ENCODE measurements at regions not wholly inside any gene's neighbourhood (a gene's known extent, or its start where the extent isn't known, plus 50 kb on each side); places are given as distances from the start of the nearest gene placed in this dataset.

DNA sequence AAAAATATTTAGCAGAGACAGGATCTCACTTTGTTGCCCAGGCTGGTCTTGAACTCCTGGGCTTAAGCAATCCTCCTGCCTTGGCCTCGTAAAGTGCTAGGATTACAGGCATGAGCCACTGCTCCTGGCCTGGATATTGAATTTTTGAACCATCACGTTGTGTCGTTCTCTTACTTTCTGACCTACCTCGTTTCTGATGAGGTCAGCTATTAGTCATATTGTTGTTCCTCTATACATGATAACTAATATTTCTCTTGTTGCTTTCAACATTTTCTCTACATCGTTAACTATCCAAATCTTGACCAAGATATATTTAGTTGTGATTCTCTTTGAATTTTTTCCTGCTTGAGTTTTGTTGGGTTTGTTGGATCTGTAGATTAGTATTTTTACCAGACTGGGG, 541.3 kb upstream of the SOX11 start (continued):
- TF ChIP-seq, protein P1, sequence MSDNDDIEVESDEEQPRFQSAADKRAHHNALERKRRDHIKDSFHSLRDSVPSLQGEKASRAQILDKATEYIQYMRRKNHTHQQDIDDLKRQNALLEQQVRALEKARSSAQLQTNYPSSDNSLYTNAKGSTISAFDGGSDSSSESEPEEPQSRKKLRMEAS (IDR thresholded peaks at IDR 0.05) = no peak
- TF ChIP-seq, protein P2, sequence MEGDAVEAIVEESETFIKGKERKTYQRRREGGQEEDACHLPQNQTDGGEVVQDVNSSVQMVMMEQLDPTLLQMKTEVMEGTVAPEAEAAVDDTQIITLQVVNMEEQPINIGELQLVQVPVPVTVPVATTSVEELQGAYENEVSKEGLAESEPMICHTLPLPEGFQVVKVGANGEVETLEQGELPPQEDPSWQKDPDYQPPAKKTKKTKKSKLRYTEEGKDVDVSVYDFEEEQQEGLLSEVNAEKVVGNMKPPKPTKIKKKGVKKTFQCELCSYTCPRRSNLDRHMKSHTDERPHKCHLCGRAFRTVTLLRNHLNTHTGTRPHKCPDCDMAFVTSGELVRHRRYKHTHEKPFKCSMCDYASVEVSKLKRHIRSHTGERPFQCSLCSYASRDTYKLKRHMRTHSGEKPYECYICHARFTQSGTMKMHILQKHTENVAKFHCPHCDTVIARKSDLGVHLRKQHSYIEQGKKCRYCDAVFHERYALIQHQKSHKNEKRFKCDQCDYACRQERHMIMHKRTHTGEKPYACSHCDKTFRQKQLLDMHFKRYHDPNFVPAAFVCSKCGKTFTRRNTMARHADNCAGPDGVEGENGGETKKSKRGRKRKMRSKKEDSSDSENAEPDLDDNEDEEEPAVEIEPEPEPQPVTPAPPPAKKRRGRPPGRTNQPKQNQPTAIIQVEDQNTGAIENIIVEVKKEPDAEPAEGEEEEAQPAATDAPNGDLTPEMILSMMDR (IDR thresholded peaks at IDR 0.05 in 2 of 3, conservative IDR thresholded peaks at IDR 0.05 in 1 of 3; ENCODE audit: borderline replicate concordance in 1 of 3, insufficient read depth in 1 of 3, low read depth in 2 of 3, low read length in 2 of 3) = no peak

DNA sequence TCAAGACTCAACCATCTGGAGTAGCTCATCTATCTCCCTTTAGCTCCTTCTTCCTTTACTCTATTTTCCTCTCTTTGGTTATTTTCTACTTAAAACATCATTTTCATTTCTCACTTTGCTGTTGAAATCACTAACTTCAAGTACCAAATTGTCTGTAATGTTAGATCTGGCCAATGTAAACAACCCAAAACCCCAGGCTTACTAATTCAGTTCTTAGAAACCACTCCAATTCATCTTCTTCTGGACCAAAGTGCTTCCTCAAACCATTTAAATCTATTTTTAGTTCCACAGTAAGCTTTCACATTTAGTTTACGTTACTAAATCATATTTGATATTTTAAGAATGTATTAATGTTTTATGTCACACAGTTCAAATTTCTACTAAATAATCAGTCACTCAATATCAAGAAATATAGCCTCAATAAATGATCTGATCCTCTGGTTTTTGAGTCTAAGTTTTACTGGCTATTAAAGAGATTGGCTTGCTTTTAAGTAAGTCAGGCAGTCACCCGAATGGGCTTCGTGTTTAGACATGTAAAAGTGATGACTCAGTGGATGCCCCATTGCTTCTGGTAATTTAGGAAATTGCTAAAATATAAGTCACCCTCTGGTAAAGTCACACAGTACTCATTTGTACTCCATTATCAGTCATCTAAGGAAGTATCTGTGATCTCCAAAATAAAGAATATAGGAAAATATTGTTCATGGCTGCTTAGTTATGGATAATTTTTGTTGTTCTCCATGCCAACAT, 527.2 kb upstream of the SOX11 start:
- Histone ChIP-seq H3K4me2 (ENCODE audit: low read length) (no peak overlapping the region), H3K27me3 (ENCODE audit: insufficient read depth, low read length) (no peaks in the 10 kb centered on the region), H3K4me1 (ENCODE audit: control insufficient read depth in 1 of 2, insufficient read depth in 2 of 2, low read length in 2 of 2) (no peaks in the 10 kb centered on the region), H3K4me3 (replicated peaks in 1 of 2; ENCODE audit: low read depth in 1 of 2, low read length in 2 of 2) (no peak overlapping the region), H3K79me2 (ENCODE audit: insufficient read depth, low read length) (no peaks in the 10 kb centered on the region), H3K9ac (ENCODE audit: low read length) (no peak overlapping the region), H3K27ac (ENCODE audit: low read depth, low read length) (no peak overlapping the region), H2AFZ (ENCODE audit: low read depth, low read length, poor library complexity, severe bottlenecking) (no peak overlapping the region), H3K9me3 (ENCODE audit: control insufficient read depth in 1 of 2, insufficient read depth in 1 of 2, low read depth in 1 of 2, low read length in 2 of 2) (peaks cover 4 to 15% of the 10 kb centered on the region in 2 experiments; a peak in 2 of 4 replicates), H3K36me3 (ENCODE audit: control insufficient read depth in 1 of 2, insufficient read depth in 2 of 2, low read length in 2 of 2) (no peaks in the 10 kb centered on the region), H4K20me1 (ENCODE audit: insufficient read depth) (no peaks in the 10 kb centered on the region), H3K9me2 (ENCODE audit: insufficient read depth) (no peaks in the 10 kb centered on the region)
- ChIA-PET POLR2A (no interaction called here), CTCF (no interaction called here), RAD21 (ENCODE audit: low non-redundant PET in 1 of 2, low total read pairs in 2 of 2, uncharacterized antibody in 2 of 2, unreplicated experiment in 2 of 2) (no interaction called here)
- DNase-seq (ENCODE audit: low read depth, low spot score) (no peak), ATAC-seq (no peak)
- intact Hi-C loops (cut with micrococcal nuclease) = no loop called here
- BruUV-seq (replicated peaks) = no TSS peak
- no peak for TF ChIP-seq RAD21 (IDR thresholded peaks at IDR 0.05; ENCODE audit: low read depth)
- no peak for TF ChIP-seq JUND (IDR thresholded peaks at IDR 0.05)
- no peak for TF ChIP-seq POLR2A (IDR thresholded peaks at IDR 0.05; ENCODE audit: borderline replicate concordance, extremely low read depth, insufficient read depth, insufficient read length)
- TF ChIP-seq, protein P1 (IDR thresholded peaks at IDR 0.05) = no peak
- TF ChIP-seq EGR1 (IDR thresholded peaks at IDR 0.05; ENCODE audit: low read depth) = no peak
- TF ChIP-seq SIN3A (IDR thresholded peaks at IDR 0.05; ENCODE audit: low read depth) = no peak
- TF ChIP-seq, protein P3, sequence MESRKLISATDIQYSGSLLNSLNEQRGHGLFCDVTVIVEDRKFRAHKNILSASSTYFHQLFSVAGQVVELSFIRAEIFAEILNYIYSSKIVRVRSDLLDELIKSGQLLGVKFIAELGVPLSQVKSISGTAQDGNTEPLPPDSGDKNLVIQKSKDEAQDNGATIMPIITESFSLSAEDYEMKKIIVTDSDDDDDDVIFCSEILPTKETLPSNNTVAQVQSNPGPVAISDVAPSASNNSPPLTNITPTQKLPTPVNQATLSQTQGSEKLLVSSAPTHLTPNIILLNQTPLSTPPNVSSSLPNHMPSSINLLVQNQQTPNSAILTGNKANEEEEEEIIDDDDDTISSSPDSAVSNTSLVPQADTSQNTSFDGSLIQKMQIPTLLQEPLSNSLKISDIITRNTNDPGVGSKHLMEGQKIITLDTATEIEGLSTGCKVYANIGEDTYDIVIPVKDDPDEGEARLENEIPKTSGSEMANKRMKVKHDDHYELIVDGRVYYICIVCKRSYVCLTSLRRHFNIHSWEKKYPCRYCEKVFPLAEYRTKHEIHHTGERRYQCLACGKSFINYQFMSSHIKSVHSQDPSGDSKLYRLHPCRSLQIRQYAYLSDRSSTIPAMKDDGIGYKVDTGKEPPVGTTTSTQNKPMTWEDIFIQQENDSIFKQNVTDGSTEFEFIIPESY (IDR thresholded peaks at IDR 0.05; ENCODE audit: extremely low read depth, insufficient replicate concordance, low read length) = no peak
- TF ChIP-seq EZH2 (IDR thresholded peaks at IDR 0.05) = no peak
- TF ChIP-seq SP1 (IDR thresholded peaks at IDR 0.05; ENCODE audit: low read depth) = no peak
- no peak for TF ChIP-seq CEBPB (IDR thresholded peaks at IDR 0.05; ENCODE audit: low read depth)
- TF ChIP-seq, protein P4, sequence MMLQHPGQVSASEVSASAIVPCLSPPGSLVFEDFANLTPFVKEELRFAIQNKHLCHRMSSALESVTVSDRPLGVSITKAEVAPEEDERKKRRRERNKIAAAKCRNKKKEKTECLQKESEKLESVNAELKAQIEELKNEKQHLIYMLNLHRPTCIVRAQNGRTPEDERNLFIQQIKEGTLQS (IDR thresholded peaks at IDR 0.05) = no peak
- no peak for TF ChIP-seq CBX3 (IDR thresholded peaks at IDR 0.05; ENCODE audit: low read depth)
- no peak for TF ChIP-seq TCF7L2 (IDR thresholded peaks at IDR 0.05; ENCODE audit: borderline replicate concordance, extremely low read depth, insufficient read depth, insufficient read length)
- no peak for TF ChIP-seq YY1 (IDR thresholded peaks at IDR 0.05; ENCODE audit: extremely low read depth, insufficient replicate concordance, low read depth, low read length)
- no peak for TF ChIP-seq EZH2phosphoT487 (IDR thresholded peaks at IDR 0.05; ENCODE audit: borderline replicate concordance)
- TF ChIP-seq, protein P2 (IDR thresholded peaks at IDR 0.05 in 2 of 3, conservative IDR thresholded peaks at IDR 0.05 in 1 of 3; ENCODE audit: borderline replicate concordance in 1 of 3, insufficient read depth in 1 of 3, low read depth in 2 of 3, low read length in 2 of 3) = no peak
